22Rv1 (cell line): ENCODE measurements at regions not wholly inside any gene's neighbourhood (a gene's known extent, or its start where the extent isn't known, plus 50 kb on each side); places are given as distances from the start of the nearest gene placed in this dataset.
"Not testable (repeated sequence)": the region's sequence is repeated elsewhere in the genome, so short reads cannot be mapped to it uniquely, and the experiment has no call there.

ENCODE experiments used
- CTCF ChIP-seq: fragments of 450-650 bp; IDR thresholded peaks from 2 replicates; pipeline ENCODE4 v1.5.1; 2017; ENCODE audit warnings: mild to moderate bottlenecking
- ZFX ChIP-seq: fragments of 450-650 bp; IDR thresholded peaks from 2 replicates; pipeline ENCODE4 v1.6.1; 2017; ENCODE audit warnings: antibody characterized with exemption, borderline replicate concordance

DNA sequence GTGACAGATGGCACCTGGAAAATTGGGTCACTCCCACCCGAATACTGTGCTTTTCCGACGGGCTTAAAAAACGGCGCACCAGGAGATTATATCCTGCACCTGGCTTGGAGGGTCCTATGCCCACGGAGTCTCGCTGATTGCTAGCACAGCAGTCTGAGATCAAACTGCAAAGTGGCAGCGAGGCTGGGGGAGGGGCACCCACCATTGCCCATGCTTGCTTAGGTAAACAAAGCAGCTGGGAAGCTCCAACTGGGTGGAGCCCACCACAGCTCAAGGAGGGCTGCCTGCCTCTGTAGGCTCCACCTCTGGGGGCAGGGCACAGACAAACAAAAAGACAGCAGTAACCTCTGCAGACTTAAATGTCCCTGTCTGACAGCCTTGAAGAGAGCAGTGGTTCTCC is 412.1 kb downstream of the STK39 start:
- not testable (repeated sequence) for TF ChIP-seq CTCF, ZFX
